HG03060 (cell line): ENCODE measurements at regions not wholly inside any gene's neighbourhood (a gene's known extent, or its start where the extent isn't known, plus 50 kb on each side); places are given as distances from the start of the nearest gene placed in this dataset.
"Not testable (repeated sequence)": the region's sequence is repeated elsewhere in the genome, so short reads cannot be mapped to it uniquely, and the experiment has no call there.

Experiments
- ATAC-seq: cut with Tn5 transposase; IDR thresholded peaks from one replicate; pipeline ENCODE4 v1.9.1; 2021; ENCODE audit warnings: low read depth, moderate number of reproducible peaks; ENCODE audit not compliant: unreplicated experiment

DNA sequence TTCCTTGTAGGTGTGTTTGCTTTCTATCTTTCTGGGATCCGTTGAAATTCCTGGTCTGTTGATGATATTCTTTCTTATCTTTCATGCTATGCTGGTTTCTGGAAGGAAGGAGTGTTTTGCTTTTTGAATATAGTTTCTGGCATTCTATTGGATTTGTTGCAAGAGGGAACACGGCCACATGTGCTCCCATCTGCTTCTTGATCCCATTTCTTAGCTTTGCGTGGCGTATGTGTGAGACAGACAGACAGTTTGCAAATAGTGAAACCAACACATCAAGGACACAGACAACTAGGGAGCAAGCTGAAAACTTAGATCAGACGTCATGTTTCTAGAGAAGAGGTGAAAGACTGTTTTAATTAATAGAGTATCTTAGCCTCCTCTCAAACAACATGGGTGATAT is 261.9 kb upstream of the PUDP start:
- ATAC-seq = no peak

DNA sequence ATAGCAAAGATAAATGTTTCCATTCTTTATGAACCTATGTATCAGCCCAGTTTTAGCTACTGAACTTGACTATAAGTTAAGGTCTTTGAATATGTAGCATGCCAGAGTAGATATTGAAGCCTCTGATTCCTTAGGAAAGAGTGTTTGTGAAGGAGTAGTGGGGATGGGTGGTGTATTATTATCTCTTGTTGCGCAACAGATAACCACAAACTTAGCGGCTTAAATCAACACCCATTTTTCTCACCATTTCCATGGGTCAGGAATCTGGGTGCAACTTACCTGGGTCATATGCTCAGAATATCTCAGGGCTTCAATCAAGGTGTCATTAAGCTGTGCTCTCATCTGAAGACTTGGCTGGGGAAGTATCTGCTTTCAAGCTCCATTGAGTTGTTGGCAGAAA is 251.4 kb upstream of the PUDP start:
- no peak for ATAC-seq

DNA sequence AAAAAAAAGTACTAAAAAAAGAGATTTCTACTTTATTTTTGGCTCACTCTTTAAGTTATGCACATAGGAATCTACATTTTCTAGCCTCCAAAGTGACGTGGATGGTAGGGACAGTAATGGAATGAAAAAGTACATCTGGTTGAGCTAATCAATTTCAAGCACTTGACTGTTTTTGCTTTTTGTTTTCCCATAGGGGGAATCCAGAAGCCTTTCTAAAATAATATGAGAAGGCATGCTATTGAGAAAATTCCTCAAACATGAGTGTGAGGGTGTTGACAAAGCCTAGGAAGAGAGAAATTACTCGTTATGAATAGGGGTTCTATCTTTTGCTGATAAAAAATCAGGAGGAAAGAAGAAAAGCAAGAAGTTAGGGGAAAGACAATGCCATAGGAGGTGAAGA is 242.5 kb upstream of the PUDP start:
- ATAC-seq = no peak

DNA sequence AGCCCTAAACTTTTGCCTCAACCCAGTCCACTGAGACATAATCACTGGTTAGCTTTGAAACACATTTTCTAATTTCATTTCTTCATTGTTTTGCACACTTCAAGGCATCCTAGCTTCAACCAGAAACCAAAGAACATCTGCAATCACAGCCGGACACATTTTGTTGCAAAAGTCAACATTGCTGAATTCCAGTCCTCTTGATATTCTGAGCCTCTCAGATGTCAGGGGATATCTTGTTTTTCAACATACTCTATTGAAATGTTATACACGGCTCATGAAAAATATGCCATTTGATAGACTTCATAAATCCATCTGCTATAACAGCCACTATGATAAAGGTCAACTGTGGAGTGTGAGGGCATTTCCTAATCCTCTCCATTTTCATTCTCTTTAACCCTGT is 241.6 kb upstream of the PUDP start:
- ATAC-seq = no peak

DNA sequence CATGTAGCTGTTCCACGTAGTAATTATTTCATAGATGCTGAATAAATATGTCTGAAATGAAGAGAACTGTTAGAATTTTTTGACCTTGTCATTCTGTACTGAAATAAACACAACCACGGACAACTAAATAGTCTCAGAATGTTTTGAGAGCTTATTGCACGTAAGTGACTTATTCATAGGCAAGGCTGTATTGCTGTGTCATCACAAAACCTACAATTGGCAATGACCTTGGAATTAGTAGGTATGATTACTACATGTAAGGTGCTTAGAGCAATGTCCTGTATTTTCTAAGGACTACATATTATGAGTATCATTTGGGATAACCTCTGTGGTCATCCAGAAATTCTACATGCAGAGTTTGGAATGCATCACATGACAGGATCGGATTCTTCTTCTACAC is 237.2 kb upstream of the PUDP start:
- no peak for ATAC-seq

DNA sequence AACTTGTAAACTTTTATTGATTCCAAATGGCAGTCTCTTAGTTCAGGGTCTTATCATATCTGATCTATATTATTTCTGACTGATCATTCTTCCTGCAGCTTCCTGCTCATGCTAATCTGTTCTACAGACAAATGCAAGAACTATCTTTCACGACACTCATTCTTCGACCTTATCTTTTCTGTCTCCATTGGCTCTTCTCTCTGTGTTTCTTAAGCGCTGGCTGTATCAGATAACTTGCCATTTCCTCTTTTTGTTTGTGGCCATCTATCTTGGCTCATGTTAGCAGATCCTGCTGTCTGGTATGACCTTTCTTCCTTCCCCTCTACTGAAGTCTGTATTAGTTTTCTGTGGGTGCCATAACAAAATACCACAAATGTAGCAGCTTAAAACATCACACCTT is 230.5 kb upstream of the PUDP start:
- no peak for ATAC-seq

DNA sequence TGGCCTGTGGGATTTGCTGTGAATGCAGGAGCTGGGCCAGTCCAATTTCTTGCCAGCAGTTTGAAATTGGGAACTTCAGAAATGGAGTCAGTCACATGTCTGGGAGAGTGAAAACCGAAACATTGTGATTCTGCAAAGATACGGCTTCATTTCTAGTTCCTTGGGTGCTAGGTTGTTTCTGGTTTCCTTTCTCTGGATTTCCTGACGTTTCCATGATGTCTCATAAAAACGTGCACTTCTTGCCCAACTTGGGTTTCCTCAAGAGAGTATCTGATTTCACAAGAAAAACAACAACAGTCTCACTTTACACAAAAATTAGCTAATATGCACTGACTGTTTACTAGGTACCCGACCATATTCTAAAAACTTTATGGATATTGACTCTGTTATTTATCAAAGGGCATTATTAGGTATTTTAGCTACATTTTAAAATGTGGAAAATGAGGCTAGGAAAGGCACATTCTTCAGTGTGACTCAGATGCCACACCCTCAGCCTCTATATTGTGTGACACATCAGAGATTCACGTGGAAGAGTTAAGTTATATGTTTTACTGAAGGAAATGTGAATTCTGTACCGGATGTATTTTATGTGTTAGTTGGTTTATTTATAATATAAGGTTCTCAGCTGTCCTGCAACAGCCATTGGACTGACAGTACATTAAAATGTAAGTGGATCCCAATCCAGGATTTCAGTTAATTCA is 225.0 kb upstream of the PUDP start:
- ATAC-seq = no peak

DNA sequence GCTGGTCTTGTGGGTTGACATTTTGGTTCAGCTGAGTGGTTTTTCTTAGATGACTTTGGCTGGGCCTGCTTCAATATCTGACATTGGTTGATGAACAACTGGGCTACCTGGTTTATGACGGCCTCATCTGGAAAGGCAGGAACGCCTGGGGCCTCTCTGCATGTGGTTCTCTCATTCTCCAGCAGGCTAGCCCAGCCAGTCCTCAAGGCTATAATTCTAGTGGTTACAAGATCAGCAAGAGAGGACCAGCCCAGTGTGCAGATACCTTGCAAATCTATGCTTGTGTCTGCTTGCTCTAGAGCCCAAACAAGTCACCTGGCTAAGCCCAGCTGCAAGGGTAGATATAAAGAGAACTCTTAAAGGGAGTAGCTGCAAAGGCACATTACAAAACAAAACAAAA is 214.2 kb upstream of the PUDP start:
- no peak for ATAC-seq

DNA sequence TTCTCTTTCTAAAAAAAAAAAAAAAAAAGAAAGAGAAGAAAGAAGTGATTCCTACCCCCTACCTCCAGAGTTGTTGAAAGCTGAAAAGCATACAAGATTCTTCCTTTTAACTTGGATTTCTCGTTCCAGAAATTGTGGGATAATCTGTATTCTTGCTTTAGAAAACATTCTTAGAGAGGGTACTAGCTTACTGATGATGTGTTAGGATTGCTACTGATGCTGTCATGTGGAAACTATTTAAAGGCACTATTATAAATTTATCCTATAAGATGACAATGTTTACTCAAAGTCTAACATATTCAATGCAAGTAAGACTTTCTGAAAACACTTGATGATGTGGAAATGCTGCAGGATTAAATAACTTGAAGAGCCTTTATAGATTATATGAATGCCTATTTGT is 204.0 kb upstream of the PUDP start:
- no peak for ATAC-seq

DNA sequence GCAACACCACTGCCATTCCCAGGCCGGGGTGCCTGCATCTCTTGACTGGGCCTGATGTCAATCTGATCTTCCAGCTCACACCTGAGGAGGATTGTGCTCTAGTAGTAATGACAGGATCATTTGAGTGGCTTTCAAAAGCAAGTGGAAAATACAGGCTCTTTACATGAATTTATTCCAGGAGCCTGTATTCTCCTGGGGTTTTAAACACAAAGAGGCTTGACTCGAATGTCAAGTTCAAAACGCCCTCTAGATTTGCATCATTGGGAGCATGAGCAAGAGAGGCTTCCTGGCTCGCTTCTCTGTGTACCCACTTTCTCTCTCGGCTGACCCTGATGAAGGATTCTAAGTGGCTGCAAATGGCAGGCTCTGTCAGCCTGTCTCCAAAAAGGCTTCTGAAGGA is 199.5 kb upstream of the PUDP start:
- ATAC-seq = no peak

DNA sequence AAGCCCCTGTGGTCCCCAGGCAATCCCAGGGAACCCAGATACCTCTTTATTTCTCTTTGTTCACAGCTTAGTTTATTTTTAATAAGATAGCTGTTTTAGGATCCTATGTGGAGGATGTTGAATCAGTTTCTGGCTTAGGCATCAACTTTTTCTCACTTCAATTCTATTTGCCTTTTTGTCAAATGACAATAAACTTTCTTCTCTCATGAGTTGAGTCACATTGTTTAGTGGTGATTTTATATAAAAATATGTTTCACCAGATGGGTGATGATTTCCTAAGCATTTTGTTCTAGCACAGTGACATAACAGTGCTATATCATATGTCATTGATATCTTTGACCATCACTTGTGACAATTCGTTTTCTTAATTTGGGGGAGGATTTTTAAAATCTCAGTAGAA is 198.1 kb upstream of the PUDP start:
- no peak for ATAC-seq

DNA sequence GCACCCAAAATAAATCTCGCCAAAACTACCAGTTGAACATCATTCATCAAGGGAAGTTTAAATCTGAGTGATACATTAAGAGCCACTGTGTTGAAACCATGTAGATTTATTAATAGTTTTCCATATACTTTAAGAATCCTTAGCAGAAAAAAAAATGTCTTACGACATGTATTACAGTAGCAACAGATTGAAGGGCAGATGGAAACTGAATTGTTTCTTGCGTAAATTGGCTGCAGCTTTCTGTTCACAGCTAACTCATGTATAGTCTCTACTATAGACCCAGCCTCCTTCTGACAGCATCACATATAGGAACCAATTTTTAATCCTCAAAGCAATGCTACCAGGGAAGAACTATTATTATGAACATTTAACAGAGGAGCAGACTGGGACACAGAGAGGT is 195.2 kb upstream of the PUDP start:
- no peak for ATAC-seq

DNA sequence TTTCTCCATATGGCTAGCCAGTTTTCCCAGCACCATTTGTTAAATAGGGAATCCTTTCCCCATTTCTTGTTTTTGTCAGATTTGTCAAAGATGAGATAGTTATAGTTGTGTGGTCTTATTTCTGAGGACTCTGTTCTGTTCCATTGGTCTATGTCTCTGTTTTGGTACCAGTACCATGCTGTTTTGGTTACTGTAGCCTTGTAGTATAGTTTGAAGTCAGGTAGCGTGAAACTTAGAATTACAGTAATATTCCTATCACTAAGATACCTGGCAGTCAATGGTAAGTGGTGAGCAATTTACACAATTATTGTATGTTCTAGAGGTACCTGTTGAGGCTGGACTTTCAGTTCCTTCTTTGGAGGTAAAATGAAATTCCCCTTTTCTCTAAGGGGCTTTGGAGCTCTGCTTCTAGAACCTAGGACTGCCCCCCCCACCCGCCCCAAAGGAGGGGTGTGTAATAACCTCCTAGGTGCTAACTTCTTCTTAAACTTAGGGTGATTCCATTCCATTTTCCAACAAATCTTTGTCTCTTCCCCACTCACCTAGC is 187.9 kb upstream of the PUDP start:
- ATAC-seq = not testable (repeated sequence)

DNA sequence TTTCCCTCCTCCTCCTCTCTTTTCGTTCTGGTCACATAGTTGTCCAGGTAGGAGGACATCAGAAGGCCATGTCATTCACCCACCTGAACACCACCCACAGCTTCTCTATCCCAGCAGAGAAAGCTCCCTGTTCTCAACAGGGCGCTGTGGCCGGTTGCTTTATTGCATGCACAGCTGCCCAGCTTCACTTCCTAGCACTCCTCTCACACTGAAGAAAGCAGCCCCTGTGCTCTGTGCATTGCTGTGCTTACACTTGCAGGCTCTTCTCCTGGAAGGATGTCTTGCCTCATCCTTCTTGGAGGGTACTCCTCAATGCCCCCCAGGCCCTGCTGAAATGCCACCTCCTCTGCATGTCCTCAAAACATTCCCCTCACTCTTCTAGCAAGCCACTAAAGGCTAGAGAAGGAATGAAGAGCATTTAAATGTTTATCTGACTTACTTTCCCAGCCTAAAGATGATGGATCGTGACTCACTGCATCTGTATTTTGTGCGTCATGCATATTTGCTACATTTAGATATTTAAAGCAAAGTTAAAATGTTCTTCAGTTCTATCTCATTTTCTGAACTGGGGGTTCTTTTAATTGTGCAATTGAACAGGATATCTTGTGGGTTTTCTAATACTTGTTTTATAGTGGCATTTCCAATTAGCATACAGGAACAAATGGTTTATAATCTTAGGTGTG is 186.4 kb upstream of the PUDP start:
- ATAC-seq = no peak

DNA sequence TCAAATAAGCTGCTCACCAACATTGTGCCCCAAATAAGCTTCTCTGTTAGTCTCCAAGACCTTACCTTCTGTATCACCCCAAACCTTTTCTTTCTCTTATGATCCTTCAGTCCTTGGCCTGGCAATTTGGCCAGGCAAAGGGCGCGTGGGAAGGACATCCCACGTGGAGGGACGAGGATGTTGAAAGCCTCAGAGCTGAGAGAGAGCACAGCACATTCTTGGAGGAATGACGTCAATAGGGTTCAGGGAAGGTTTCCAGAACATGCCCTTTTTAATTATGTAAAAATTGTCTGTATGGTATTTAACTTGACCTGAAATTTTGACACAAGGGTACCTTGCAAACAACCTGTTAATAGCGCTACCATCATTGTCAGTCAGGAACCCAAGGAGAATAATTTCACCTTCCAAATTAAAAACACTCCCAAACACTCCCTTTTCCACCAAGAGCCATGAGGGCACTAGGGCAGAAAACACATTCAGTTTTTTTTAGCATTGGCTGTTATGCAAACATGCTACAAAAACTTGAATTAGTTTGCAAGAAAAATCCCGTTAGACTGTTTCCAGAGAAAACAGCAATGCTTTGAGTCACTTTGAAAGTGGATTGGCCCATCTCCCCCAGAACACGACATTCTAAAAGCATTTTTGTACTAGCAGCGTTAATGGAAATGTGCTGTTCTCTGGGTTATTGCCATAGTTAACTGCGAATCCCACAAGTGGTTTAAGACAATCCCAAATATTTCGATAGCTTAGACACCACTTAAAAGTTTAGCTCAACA is 183.2 kb upstream of the PUDP start:
- ATAC-seq = no peak

DNA sequence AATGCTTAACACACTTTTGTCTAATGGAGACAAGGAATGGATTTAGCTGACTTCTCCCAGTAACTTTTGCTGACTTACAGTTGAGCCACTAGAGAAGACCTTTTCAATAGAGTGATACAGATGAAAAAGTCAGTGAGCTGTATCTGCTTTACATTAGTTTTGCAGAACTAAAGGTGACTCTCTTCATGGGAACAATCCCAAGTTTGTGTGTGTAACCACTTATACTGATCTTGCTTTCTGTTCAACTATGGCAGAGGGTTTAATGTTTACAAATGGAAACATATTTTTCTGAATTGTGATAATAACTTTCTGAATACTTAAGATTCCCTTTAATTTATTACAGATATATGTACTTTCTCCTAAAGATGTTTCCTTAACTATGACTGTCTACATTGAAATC is 182.6 kb upstream of the PUDP start:
- ATAC-seq = no peak

DNA sequence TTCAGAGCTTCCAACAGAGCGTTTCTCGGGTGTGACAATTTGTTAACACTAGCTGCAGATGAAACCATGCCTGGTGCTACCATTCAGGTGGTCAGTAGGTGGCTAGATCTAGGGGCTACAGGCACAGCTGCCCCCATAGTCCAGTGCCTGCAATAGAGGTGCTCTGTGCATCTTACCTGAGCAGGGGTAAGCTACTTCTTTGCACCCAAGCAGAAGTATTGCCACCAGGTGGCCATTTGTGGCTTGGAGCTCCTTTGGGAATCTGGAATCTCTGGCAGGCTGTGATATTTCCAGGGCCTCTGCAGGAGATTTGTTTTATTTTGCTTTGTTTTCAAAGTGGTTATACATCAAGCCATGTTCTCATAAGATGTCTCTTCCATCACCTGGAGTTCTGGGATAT is 170.7 kb upstream of the PUDP start:
- ATAC-seq = no peak

DNA sequence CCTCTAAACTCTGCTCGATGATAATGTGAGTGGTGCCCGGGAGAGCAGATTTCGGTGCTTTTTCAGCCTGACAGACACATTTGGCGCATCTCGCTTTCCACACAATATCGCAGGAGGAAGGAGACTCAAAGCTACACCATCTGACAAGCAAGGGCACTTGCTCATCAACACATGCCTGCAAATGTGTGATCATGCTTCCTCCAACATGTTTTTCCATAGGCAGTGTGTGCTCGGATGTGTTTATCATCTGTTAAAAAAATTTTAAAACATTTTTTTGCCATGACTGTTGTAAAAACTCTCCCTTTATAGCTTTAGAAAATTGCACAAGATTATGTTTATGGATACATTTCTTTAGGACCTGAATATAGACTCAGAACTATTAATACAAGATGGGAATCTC is 170.3 kb upstream of the PUDP start:
- ATAC-seq = no peak

DNA sequence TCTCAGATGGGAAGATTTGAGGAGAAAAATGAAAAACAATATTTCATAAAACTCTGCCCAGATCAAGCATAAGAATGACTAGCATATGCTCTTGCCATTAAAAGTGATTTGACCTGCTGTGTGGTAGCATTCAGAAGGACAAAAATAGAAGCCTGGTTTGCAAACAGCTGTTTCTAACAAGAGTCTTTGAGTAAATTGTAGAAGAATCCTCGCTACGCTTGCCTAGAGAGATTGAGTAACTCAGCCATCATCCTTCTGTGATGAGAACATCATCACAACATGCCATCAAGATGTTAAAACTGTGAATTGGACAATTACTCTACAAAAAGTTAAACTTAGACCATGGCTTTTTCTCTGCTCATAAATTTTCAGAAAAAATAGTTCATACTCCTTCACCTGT is 168.9 kb upstream of the PUDP start:
- ATAC-seq = no peak

DNA sequence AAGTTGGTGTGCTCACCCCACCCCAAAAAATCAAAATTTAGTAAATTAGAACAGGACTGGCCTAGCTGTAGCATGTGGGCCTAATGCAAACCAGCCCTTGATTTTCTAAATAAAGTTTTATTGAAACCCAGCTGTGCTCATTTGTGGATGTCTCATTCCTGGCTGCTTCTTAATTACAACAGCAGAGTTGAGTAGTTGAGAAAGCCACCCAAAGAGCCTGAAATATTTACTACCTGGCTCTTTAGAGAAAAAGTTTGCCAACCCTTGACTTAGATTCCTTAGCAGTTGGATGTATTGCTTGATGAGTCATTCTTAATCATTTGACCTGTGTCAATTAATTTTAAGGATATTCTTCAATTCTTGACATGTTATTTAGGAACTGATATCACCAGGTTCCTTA is 168.3 kb upstream of the PUDP start:
- no peak for ATAC-seq

DNA sequence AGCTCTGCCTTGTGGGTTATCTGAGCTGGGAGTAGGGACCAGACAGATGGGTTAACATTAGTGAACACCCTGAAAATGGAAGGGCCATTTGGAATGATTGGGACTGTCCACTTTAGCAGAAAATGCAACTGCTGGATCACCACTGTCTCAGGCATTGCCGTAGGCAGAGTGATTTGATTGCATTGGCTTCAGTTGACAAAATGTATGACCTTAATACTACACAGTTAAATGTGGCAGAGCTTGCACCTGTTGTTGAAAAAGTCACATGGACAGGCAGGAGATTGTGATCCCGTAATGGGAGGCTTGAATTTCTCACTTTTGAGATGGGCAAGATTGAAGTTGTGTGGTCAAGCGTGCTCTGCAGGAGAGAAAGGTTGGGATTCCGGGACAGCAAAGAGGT is 166.5 kb upstream of the PUDP start:
- no peak for ATAC-seq

DNA sequence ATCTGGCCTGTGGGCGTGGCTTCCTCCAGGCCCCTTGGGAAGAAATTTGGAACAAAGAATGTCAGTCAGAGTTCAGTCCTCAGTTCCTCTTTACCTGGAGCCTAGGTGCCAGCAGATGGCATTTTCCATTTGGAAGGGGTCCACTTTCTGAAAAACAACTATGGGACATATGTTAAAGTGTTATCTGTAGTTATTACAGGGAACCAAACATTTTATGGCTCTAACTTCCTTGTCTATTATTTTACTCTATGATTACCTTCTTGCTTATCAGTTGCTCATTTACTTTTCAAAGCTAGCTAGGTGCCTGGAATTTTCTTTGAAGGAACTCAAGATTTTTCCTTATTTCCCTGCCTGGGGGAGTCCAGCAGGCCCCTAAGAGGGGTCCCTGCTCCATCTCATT is 159.8 kb upstream of the PUDP start:
- ATAC-seq = no peak
